Germinal center (tissue), 1 donor: ENCODE measurements at regions not wholly inside any gene's neighbourhood (a gene's known extent, or its start where the extent isn't known, plus 50 kb on each side); places are given as distances from the start of the nearest gene placed in this dataset.
"Not testable (repeated sequence)": the region's sequence is repeated elsewhere in the genome, so short reads cannot be mapped to it uniquely, and the experiment has no call there.

Experiments used
- DNase-seq: peaks from one replicate; pipeline ENCODE4 v3.0.0; 2012; ENCODE audit warnings: mixed read lengths, low spot score

- no peak for DNase-seq
Measured at GRCh38 chr16:77488652-77489051, 53.8 kb upstream of the ADAMTS18 start.

GRCh38 chr16:77491091-77491490, 56.3 kb upstream of the ADAMTS18 start:
- no peak for DNase-seq

DNA sequence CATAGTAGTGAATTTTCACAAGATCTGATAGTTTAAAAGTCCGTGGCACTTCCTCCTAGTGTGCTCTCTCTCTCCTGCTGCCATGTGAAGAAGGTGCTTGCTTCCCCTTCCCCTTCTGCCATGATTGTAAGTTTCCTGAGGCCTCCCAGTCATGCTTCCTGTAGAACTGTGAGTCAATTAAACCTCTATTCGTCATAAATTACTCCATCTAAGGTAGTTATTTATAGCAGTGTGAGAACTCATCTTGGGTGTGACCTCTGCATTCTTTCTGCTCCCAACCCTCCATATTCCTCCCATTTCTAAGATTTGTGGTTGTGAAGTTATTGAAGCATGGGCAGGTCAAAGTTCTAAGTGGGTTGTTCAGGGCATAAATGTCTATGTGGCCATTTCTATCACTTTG, 62.1 kb upstream of the ADAMTS18 start:
- no peak for DNase-seq

GRCh38 chr16:77499373-77500285, 64.8 kb upstream of the ADAMTS18 start:
- DNase-seq = no peak

- no peak for DNase-seq
Measured at GRCh38 chr16:77500286-77500598, 65.4 kb upstream of the ADAMTS18 start.

DNA sequence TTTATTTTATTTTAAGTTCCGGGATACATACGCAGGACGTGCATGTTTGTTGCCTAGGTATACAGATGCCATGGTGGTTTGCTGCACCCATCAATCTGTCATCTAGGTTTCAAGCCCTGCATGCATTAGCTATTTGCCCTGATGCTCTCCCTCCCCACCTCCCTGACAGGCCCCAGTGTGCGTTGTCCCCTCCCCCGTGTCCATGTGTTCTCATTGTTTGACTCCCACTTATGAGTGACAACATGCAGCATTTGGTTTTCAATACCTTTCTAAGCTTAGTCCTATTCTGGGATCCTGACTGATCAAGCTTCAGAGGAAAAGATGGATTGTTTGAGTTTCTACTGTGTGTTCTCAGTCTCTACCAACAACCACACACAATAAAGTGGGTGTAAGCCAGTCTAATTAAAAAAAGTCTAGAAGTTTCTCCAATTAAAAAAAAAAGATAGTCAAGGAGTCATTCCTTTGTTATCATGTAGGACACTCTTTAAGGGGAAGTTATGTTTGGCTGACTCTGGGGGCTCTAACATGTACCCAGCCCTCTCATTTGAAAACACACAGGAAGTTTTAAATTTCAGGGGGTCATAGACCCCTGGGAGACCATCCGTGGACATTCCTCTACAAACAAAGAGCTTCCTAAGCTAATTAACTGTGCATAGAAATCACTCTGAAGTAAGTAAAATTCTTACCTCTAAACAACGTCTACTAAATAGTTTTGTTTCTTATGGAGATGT, 66.3 kb upstream of the ADAMTS18 start:
- DNase-seq = no peak

DNA sequence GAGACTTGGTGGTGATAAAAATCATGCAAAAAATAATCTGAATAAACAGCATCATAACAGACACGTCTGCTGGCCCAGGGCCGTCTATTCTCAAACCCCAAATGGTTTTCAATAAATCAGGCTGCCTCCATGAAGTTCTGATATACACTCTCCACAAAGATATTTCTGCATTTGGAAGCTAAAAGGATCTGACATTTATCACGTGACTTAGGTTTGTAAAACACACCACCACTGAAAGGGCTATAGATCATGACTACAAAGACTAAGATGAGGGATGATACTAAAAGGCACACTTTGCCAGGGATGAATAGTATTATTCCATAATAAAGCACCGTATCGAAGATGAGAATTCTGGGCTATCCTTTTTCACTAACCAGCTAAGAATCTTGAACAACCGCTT, 67.6 kb upstream of the ADAMTS18 start:
- no peak for DNase-seq

DNA sequence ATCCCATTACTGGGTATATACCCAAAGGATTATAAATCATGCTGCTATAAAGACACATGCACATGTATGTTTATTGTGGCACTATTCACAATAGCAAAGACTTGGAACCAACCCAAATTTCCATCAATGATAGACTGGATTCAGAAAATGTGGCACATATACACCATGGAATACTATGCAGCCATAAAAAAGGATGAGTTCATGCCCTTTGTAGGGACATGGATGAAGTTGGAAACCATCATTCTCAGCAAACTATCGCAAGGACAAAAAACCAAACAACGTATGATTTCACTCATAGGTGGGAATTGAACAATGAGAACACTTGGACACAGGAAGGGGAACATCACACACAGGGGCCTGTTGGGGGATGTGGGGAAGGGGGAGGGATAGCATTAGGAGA, 71.7 kb upstream of the ADAMTS18 start:
- DNase-seq = not testable (repeated sequence)

- DNase-seq = no peak
Measured at GRCh38 chr16:77509051-77509450, 74.2 kb upstream of the ADAMTS18 start.

DNA sequence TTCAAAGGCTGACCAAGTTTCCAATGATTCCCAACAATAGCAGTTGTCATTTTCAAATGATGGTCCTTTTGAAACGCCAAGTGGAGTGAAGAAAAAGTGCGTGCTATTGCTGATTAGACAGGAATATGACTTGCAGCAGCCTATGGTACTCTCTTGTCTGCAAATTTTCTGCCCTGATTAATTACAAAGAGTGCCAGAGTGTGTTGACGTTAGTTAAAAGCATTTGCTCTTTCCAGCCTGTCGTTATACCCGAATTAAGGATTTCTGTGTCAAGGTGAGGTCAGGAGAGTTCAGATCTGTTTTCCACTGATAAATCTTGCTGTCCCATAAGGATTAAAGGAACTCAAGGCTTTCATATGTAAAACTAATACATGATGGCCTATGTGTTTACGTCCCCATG, 75.0 kb upstream of the ADAMTS18 start:
- DNase-seq = no peak

- DNase-seq = no peak
Measured at GRCh38 chr16:77511053-77511452, 76.2 kb upstream of the ADAMTS18 start.

DNA sequence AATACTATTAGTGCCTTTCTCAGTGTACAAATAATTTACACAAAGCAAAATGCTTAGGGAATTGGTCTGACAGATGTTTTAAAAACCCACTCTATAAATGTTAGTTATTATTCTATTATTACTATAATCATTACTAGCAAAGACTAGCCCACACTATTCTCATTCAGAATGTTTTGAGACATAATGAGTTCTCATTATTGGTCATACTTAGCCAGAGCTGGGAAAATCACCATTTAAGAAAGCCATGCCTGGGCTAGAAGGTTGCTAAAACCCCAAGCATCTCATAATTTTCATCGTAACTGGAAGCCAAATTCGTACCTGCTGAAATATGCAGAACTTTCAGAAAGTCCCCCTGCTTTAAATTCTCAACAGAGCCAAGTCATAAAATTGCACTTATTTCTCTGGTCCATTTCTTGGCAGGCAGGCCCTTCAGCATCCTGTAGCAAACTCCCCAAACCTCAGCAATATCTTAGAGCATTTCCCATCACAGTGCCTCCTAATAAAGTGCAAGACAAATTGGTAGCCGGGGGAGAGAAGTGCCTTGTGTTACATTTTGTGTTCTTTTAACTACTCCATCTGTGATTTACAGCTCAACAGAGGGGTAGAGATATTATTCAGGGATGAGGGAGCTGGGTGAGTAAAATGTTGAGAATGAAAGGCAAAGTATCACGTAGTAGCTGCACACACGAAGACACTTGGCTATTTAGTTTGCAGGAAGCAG, 79.8 kb upstream of the ADAMTS18 start:
- DNase-seq = no peak

DNA sequence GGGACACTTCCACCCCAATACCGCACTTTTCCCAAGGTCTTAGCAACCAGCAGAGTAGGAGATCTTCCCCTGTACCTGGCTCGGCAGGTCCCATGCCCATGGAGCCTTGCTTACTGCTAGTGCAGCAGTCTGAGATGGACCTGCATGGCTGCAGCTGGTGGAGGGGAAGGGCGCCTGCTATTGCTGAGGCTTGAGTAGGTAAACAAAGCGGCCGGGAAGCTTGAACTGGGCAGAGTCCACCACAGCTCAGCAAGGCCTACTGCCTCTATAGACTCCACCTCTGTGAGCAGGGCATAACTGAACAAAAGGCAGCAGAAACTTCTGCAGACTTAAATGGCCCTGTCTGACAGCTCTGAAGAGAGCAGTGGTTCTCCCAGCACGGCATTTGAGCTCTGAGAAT, 90.4 kb upstream of the ADAMTS18 start:
- not testable (repeated sequence) for DNase-seq

- no peak for DNase-seq
Measured at GRCh38 chr16:77531752-77532151, 96.9 kb upstream of the ADAMTS18 start.

DNA sequence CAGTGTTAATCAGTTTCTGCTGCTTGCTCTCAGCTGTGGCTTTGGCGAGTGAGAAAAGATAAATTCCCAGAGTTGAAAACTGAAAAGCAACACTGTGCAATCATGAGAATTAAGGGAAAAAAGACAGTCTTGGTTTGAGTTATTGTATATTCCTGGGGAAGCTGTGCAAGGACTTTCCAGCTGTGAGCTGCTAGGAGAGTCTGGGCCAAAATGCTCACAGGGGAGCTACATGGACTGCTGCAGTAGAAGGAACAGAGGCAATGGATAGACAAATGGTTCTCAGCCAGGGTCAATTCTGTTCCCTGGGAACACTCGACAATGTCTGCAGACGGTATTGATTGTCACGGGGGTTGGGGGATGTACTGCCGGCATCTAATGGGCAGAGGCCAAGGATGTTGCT, 102.0 kb upstream of the ADAMTS18 start:
- DNase-seq = no peak

- DNase-seq = no peak
Measured at GRCh38 chr16:77539421-77540034, 104.7 kb upstream of the ADAMTS18 start.

GRCh38 chr16:77540646-77541045, 105.8 kb upstream of the ADAMTS18 start:
- DNase-seq = no peak

GRCh38 chr16:77541165-77541564, 106.3 kb upstream of the ADAMTS18 start:
- no peak for DNase-seq

GRCh38 chr16:77548151-77548550, 113.3 kb upstream of the ADAMTS18 start:
- DNase-seq = no peak

- no peak for DNase-seq
Measured at GRCh38 chr16:77548766-77549165, 113.9 kb upstream of the ADAMTS18 start.

DNA sequence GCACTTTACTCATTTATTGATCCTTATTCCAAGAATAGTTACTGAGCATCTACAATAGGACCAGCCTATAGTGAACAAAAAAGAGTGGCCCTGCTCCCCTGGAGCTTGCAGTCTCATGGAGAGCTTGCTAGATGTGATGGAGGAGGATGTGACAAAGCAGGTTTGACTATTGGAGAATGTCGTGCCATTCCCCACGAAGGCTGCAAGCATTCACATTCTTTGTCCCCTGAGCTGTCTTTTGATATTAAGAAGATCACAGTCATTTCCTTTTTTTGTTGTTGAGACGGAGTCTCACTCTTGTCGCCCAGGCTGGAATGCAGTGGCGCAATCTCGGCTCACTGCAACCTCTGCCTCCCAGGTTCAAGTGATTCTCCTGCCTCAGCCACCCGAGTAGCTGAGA, 115.0 kb upstream of the ADAMTS18 start:
- DNase-seq = no peak

DNA sequence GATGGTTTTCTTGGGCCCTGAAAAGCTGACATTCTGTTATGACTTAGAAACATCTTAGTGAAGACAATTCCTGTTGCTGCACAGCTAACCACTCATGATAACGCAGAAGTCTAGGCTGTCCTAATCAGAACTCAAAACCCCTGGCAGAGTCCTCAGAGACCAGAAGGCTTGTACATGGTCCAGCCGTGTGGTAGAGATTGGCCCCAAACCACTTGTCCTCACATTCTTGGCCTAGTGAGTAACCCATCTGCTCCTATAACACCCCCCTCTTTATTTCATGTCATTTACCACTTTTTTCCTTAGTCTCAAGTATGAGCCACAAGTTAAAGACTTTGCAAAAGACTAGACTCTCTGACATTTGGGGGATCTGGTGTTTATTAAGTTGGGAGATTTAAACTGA, 116.5 kb upstream of the ADAMTS18 start:
- DNase-seq = no peak
